CD1c-positive myeloid dendritic cell (primary cell): ENCODE measurements at regions not wholly inside any gene's neighbourhood (a gene's known extent, or its start where the extent isn't known, plus 50 kb on each side); places are given as distances from the start of the nearest gene placed in this dataset.

Source experiments
- DNase-seq: peaks from one replicate; pipeline ENCODE4 v3.0.0-alpha.2; 2016; ENCODE audit errors: extremely low spot score

DNA sequence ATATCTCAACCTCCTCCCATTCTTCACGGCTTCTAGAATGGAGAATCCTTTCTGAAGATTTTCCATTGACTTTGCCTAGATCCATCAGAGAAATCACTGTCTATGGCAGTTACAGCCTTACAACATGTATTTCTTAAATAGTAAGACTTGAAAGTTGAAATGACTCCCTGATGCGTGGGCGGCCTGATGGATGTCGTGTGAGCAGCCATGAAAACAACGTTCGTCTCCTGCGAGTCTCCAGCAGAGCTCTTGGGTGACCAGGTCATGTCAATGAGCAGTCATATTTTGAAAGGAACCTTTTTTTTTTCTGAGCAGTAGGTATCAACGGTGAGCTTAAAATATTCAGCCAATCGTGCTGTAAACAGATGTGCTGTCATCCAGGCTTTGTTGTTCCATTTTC lies 139.9 kb upstream of the C14orf180 start:
- DNase-seq = no peak

DNA sequence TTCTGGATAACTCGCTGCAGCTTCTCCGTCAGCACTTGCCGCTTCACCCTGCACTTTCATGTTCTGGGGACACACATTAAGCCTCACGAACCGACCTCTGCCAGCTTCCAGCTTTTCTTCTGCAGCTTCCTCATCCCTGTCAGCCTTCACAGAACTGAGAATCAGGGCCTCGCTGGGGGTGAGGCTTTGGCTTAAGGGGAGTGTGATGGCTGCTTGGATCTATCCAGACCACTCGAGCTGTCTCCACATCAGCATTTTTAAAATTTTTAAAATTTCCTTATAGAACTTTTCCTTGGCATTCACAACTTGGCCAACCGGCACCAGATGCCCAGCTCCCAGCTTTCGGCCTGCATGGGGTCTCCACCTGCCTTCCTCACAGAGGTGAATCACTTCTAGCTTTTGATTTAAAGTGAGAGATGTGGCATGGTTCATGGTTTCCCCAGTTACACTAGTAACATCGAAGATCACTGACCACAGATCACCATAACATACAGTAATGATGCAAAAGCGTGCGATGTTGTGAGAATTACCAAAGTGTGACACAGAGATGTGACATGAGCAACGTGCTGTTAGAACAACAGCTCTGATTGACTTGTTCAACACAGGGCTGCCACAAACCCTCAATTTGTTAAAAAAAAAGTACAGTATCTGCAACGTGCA lies 139.1 kb upstream of the C14orf180 start:
- no peak for DNase-seq

DNA sequence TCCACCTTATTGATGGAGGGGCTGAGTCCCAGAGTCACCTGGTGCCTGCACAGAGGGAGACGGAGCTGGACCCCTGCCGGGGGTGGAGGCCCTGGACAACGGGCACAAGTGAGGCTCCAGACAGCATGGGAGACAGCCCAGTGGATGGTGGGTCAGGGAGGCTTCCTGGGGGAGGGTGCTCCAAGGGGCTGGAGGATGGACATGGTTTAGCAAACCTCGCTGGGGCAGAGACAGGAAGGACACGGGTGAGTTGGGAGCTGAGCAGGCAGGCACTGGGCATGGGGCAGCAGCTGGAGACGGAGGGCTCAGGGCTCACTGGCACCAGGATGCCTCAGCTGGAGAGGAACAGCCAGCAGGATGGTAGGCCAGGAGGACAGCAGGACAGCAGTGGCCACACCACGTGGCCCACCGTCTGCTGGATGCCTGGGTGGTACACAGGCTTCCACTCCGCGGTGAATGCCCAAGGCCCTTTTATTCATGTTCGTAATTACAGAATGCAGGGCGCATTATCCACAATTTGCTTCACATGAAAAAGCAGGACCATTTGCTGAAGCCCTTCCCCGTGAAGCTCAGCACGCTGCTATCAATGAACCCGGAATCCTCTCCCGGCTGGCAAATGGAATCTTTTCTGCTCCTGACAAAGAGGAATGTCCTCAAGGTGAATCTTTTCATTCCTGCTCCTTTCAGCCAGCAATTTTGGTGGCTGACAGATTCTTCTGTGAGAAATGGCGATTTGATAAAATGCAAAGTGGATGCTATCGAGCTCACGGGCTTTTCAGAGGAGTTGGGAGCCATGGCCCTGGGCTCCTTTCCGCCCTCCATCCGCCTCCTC lies 138.1 kb upstream of the C14orf180 start:
- no peak for DNase-seq

DNA sequence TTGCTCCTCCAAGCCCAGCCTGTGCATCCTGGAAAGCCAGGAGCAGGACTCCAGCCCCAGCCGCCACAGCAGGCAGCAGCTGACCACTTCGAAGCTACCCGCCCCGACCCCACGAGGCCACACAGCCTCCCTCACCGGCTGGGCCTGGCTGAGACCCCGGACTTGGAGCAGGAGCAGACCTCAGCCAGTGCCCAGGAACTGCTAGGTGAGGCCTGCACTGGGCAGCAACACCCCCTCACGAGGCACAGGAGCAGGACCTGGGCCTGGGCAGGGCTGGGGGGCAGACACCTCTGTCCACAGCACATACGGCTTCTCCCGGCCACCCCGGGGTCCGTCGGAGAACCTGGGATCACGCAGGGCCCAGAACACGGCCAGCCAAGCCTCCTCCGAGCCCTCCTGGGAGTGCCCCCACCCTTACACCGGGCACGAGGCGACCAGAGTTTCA lies 137.4 kb upstream of the C14orf180 start:
- DNase-seq = no peak

DNA sequence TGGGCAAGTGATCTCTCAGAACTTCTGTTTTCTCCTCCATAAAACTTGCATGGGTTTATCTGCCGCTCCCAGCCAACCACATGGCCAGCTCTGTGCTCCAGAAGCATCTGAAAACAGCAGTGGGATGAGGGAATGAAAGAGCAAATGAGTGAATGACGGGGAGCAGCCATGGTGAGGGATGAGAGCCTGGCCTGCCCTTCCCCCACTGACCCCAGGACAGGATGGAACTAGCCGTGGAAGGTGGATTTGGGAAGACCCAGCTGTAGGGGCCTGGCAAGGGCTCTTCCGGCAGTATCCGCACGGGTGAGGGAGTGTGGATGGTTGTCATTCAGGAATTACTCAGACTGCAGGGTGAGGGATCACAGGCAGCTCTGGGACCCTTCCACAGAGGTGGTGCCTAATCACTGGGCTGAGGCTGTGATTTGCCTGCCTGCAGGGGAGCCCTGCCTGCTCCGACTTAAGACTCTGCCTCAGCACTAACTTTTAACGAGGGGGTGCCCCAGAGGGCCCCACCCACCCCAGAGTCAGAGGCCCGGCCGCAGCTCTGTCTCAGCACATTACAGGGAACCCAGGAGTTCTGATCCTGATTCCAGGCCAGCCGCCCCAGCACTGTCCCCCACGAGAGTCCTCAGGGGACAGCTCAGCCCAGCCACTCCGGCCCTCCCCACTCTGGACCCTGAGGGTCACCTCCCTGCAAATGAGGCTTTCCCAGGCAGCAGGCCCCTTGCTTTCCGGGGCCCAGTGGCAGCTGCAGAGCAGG lies 136.8 kb upstream of the C14orf180 start:
- DNase-seq = no peak

DNA sequence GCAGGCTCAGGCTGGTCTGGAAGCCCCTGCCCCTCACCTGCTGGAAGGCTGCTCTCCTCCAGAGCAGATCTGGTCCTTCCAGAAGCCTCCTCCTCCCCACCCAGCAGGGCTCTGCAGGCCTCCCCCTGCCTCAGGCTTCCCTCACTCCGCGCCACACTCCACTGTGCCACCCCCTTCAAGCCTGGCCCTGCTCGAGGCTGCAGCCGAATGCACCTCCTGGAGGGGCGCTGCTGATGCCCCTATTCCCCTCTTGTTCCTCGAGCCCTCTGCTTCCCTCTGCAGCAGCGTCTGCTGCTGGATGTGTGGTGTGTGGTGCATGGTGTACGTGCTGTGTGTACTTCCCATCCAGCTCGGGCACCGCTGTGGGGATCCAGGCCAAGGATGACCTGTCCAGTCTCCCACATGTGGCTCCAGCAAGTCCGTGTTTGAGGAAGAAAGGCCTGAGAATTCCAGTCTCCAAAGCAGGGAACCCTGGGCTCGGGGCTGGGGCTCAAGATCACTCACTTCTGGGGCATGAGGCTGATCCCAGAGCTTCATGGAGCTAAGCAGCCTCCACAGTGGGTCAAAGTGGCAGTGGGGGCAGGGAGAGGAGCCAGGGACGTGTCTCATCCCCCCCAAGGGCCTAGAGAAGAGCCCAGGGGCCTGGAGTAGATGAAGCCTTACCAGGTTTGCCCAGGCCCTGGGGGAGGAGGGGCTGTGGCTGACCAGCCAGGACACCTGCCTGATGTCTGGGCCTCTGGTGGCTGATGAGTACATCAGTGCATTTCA lies 136.0 kb upstream of the C14orf180 start:
- no peak for DNase-seq

DNA sequence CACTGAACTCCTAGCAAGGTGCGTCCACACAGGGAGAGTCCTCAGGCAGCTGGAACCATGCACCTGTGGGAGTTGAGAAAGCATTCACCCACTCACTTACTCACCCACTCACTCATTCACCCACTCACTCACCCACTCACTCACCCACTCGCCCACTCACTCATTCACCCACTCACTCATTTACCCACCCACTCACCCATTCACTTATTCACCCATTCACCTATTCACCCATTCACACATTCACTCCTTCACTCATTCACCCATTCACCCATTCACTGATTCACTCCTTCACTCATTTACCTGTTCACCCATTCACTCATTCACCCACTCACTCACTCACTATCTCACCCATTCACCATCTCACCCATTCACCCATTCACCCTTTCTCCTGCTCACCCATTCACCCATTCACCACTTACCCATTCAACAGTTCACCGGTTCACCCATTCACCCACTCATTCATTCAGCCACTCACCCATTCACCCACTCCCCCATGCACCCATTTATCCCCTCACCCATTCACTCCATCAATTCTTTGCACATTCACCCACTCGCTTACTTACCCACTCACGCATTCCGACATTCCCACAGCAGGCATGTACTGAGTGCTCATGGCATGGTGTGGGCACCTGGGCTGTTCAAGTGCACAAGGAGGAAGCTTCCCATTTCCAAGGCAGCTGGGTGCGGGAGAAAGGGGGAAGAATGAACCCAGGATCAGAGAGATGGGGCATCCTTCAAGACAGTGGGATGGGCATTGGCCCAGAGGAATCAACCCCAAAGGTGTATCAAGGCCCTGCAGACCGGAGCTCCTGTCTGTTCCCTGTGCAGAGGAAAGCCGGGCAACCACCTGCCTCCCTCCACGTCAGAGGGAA lies 135.2 kb upstream of the C14orf180 start:
- DNase-seq = no peak

DNA sequence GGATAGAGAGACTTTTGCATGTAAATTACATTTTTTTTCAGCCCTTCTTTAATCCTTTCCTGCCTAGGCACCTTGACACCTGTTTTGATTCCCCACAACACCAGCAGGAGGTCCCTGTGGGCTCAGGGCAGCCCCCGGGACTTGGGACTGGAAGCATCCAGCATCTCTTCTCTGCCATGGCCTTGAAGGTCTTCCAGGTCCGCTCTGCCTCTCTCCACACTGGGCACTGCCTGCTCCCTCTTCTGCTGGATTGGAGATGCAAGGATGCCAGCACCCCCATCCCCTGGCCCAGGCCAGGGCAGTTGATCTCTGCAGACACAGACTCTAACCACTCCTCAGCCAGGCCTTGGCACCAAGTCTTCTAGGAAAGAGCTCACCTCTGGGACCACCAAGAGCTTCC lies 134.5 kb upstream of the C14orf180 start:
- no peak for DNase-seq

DNA sequence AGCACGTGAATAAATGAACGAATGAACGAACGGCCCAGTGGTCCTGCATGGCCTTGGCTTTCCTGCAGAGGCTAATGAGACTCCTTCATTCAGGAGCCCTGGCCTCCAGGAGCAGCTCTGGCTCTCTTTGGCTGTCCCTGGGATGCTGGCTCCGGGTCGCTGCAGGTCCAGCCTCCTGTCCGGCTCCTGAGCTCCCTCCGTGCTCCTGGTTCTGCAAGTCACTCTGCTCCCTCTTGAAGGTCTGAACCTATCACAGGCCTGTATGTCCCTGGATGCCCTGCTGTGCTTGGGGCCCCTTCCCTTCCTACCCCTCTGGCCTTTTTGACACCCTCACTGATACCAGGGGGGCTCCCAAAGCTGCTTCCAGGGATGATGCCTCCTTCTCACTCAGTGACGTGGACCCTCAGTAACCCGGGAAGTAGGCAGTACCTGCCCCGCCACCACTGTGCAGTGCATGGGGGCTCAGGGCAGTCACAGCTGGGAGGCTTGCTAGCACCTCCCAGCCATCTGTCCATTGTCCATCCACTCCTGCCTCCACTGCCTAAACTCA lies 133.7 kb upstream of the C14orf180 start:
- no peak for DNase-seq

DNA sequence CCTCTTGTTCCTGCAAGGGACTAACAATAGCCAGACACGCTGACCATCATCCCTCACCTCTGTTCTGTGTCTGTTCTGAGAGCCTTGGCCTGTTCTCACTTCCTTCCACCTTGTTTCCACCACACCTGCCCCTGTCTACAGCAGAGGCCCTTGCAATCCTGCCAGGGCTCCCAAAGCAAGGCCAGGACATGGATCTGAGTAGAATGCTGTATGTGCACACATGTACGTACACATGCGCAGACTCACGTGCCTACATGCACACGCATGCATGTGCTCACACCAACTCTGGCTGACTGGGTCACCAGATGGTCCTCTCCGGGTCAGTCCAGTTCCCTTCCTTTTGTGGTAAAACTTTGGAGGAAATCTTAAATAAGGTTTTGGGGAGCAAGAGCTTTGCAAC lies 133.0 kb upstream of the C14orf180 start:
- DNase-seq = no peak

DNA sequence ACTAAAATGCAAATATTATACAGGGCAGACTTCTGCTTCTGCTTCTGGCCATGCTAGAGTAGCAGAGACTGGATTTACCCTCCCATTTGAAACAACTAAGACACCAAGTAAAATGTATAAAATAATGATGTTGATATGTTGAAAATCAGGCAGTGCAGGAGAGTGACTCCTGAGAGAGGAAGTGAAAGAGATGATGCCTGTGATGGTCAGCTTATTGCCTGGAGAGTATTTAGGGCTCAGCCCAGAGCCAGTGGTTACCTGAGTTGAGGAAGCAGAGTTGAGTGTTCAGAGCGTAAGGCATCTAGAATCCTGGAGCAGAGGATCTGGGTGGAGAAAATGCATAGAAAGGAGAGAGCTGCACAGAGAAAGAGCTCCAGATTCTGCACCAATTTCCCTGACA lies 131.8 kb upstream of the C14orf180 start:
- DNase-seq = no peak

DNA sequence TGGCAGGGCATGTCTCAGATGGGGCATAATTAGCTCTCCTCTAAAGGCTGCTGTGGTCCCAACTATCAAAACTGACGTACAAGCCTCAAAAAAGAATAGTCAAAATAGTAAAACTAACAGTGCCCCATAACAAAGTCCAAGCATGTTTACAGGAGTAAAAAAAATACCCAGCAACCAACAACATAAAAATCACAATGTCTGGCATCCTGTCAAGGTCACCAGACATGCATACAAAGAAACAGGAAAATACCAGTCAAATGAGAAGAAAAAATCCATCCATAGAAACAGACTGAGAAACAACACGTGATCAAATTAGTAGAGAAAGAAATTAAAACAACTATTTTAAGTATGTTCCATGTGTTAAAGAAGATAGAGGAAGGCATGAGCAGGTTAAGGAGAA lies 131.2 kb upstream of the C14orf180 start:
- DNase-seq = no peak

DNA sequence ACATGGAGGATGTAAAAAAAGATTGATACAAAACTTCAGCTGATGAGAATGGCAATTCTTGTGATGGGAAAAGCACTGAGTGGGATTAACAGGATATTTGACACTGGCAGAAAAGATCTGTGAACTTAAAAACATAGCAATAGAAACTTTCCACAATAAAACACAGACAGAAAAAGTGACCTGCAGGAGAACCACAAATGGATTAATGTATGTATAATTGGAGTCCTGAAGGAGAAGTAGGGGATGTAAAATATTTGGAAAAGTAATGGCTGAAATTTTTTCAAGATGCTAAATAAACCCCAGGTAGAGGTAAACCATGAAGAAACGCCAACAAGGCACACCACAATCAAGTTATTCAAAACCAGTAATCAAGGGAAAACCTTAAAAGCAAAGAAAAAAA lies 130.8 kb upstream of the C14orf180 start:
- no peak for DNase-seq

DNA sequence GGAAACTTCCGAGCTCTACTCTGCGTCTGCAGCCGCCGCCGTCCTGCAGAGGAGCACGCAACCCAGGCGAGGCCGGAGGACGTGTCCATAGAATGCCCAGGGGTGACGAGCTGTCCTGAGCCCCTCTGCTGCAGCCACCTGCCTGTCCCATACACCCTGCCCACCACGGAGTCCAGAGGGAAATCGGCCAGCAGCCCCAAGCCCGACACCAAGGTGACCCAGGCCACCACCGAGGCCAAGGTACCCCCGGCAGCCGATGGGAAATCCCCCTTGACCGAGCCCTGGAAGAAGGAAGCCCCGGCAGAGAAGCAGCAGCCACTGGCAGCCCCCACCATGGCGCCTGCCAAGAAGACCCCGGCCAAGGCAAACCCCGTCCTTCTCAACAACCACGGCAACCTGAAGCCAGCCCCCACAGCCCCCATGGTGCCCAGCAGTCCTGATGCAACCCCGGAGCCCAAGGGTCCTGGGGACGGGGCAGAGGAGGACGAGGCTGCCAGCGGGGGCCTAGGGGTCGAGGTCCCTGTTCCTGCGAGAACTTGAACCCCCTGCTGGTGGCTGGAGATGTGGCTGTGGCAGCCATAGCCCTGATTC lies 128.7 kb upstream of the C14orf180 start:
- no peak for DNase-seq

DNA sequence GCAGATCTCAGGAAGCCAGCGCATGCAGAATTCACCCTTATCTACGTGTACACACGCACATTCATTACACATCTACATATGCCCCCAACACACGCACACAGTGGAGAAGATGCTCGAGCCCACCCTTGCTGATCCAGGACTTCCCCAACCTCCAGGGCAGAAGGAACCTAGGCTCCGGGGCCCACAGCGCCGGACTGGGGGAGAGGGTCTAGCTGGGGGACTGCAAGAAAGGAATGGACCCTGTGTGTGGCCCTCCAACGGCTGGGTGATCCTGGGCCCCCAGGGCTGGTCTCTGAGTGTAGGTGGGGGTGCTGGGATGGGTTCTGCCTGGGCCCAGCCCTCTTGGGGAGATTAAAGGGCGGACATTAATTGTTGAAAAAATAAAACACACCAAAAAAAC lies 128.1 kb upstream of the C14orf180 start:
- no peak for DNase-seq

DNA sequence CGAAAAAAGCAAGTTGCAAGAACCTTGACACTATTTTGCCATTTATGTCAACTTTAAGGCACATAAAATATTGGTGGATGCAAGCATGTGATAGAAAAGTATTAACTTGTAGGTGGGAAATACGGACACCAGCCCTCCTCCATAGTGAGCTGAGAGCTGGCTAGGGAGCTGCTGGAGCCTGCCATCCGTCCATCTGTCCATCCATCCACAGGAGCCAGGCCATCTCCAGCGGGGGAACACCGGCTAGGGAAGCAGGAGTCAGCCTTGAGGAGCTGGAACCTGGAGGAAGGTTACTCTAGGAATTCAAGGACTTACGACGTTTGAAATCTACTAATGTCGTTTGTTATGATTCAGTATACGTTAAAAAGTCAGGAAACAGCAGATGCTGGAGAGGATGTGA lies 120.7 kb upstream of the C14orf180 start:
- no peak for DNase-seq

DNA sequence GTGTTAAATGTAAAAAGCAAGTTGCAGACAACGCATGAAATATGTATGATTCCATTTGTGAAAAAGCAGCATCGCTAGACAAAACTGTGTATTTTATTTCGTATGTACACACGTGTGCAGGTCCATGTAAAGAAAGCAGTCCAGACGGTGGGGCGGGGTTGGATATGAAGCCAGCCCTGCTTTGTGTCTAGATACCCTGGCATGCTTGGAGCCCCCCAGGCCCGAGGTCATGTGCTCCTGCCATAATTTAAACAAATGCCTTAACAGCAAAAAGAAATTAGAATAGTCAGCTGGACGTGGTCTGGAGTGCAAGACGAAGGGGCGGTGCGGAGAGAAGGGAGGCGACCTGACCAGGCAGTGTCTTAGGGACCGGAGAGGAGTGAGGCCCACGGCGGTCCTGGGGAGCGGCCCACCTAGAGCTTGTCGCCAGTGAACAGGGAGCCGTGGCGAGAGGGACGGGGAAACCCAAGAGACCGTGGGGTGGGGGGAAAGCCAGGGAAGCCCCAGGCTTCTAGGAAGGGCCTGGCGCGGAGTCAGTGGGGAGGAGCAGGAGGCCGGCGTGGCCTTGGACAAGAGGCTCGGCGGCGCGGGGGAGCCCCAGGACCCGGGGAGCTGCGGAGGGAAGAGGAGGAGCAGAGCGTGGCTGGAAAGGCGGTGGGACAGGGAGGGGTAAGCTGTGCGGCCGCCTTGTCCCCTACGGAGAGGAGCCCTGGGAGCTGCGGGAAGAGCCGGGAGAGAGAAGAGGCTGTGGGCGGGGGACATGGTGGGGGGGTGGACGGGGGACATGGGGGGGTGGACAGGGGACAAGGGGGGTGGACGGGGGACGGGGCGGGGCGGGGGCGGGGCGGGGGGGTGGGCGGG lies 118.5 kb upstream of the C14orf180 start:
- DNase-seq = no peak

DNA sequence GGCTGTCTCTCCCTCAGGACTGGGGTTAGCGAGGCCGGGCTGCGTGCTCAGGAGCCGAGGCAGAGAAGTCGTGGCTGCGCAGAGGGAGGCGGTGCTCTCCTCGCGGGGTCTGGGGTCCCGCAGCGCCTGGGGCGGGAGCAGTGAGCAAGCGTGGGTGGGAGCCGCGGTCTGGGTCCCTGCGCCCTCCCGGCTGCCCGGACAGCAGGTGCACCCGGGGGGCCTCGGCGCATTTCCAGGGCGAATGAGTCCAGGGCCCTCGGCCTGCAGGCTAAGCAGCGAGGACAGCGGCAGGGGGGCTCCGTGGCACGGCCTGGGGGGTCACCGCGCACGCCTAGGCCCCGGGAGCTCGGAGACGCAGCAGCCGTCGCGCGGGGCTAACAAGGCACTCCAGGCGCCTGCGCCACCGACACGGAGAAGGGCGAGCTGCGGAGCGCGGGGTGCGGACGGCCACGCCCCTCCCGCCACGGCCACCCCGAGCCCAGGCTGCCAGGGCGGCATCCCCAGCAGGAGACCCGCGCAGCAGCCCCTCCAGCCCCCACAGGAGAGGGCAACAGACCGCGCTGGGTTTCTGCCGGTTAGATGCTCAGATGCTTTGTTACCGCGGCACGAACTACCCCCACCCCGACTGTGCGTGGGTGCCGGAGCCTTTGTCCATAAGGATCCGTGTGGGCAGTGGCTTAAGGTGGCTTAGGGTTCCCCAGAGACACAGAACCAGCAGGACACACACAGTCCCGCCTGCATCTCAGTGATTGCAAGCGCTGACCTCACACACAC lies 117.7 kb upstream of the C14orf180 start:
- DNase-seq = no peak
